NCI-H526 treated with DMSO at 0.1 percent for 48 hours (cell line): ENCODE measurements at regions not wholly inside any gene's neighbourhood (a gene's known extent, or its start where the extent isn't known, plus 50 kb on each side); places are given as distances from the start of the nearest gene placed in this dataset.

Experiments used
- DNase-seq: peaks from one replicate; lab custom pipeline; 2025; lab: John Stamatoyannopoulos, UW

DNA sequence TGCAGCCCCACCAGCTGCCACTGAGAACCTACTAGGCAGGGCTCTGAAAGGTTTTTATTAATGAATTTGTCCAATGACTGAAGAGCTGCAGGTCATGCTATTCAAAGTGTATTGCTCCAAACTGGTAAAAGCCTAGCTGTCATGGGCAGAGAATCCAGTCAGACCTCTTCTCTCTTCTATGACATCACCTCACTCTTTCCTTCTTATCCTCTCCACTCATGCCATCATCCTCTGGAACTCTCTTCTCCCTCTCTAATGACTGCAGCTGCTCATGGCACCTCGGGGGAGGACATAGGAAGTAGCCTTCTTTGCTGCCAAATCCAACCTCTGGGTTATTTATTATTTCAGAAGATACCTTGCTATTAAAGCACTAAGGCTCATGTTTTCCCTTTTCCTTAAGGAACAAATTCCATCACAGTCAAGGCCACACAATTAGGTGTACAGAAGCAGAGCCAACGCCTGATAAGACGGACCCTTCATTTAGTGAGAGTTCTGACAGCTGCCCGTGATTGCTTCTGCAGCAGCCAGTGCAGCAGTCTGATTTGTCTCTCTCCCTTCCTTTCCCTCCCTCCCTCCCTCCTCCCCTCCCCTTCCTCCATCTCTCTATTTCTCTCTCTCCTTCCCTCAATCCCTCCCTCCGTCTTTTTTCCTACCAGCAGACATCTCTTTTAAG, 87.0 kb upstream of the ONECUT1 start:
- DNase-seq = no peak

DNA sequence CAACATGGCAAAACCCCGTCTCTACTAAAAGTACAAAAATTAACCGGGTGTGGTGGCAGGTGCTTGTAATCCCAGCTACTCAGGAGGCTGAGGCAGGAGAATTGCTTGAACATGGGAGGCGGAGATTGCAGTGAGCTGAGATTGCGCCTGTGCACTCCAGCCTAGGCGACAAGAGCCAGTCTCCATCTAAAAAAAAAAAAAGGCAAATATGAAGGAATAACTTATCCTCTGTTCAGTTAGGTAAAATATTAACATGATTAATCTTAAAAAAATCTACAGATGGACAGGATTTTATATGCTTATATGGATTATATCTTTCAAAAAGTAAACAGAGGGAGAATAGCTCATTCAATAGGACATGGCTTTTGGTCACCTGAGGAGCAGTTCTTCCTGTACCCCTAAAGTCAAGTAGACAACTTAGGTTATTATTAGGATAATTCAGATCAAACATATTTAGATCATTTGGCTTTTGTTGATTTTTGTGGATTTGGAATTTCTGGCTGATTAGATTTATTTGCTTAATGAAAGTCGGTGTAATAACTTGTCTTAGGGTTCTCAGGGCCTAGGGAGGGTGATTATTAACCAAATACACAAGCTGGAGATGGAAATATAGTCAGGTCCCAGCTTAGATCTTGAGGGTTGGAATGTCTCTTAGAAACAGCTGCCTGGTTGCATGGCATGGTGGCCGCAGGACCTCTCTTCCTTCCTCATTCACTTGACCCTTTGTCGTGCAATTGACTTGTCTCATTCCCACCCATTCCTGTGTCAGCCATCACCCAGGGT, 82.1 kb upstream of the ONECUT1 start:
- no peak for DNase-seq

DNA sequence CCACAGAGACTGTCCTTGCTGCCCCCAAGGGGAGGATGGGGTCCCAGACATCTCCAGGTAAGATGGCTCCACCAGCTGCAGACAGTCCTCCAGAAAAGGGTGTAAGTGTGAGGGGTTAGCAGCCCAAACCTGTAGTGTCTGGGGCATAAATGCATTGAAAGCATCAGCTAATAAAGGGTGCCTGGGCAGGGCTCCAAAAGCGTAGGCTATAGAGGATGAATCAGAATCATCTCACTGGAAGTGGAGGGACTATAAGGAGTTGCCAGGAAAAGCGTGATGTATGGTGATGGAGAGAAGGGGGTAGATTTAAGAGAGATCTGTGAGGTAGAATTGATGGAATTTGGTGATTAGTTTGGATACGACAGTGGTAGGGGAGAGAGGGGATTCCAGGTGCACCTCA, 79.9 kb upstream of the ONECUT1 start:
- no peak for DNase-seq

DNA sequence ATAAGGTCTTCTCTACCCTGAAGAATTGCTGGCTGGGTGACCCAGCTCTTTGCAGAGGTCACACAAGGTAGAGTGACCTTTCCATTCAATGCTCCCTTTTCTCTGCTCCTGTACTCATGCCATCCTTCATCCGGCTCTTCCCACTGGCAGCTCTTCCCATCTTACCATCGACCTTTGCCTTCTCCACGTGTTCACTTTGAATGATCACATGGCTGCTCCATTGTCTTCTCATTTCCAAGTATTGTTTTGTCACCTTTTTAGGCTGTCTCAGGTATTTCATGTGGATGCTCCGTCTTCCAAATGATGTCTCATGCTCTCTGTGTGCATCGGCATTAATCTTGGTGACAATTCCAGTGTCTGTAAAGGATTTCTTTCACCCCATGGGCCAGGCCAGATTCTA, 76.6 kb upstream of the ONECUT1 start:
- DNase-seq = no peak

DNA sequence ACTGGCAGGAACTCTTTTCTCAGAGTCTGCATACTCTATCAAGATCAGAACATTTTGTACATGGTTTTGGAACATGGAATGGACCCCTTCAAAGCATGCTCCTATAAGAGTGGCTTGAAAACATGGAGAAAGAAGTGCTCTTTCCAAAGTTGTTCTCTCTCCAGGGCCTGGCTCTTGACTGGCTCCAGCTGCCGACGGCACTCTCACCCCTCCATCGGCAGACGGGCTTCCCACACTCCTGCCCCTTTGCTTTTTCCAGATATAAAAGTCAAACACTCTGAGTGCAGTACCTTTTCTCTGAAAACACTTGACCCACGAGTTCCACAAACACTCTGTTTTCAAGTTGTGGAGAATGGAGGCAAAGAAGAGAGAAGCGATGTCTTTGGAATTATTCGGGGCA, 72.5 kb upstream of the ONECUT1 start:
- no peak for DNase-seq

DNA sequence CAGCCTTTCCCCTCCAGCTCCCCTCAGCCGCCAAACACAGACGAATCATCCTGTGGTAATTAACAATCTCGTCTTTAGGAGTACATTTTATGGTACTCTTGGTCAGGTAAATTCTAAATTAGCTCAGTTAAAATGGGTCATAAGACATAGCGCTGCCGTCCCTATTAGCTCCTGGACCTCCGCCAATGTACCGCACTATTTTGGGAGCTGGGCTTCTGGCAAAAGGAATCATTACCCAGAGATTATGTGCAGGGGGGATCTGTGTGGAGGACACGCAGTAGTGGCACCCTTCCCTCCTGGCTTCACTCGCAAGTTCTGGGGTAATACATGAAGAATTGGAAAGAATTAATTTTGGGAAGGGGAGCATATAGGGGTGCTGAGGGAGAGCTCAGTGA, 68.6 kb upstream of the ONECUT1 start:
- DNase-seq = no peak

DNA sequence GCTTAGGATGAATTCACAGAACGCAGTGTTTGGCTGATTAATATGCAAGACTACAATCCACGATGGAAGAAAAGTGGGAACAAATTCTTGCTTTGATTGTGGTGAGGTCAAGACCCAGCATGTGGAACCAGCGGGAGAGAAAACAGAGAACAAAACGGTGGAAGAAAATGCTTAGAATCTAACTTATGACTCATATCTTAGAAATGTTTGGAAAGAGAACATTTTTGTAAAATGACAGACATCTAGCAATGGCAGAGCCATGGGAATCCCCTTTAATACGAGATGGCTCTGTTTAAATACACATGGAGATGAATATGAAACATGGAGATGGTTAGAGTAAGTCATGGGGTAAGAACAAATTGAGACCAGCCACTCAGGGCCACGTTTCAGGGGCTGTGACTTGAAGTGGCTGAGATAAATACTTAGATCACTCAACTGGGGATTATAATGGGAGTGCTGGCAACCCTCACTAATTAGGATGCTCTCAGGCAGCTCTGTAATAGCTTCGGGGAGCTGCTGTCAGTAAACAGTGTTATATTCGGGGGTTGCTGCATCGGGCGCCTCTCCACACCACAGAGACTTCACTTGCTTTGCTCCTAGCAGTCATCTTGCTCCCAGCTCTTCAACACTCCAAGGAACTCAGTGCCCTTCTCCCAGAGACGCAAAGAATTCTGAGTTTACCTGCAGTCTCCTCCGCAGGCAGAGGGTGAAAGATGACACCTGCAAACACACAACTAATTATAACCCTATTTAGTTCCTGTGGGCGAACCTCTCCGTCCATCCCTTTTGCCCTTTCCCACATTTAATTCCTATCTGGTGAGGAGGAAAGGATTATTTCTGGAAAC, 68.0 kb upstream of the ONECUT1 start:
- no peak for DNase-seq

DNA sequence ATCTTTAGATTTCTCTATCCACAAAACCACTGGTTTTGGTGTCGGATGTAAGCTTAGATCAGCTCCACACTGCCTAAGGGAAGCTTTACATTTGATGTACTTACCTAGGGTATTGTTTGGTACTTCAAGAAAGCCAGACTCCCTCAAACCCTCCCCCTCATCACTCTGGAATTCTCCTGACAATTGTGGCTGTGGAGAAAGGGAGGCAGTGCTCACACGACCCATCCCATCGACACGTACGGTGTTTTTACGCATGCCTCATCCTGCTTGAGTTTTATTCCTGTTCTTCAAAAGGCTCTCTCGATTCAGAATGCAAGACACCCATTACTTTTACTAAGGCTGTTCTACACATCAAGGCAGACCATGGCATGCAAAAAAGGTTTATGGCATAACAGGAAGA, 67.3 kb upstream of the ONECUT1 start:
- DNase-seq = no peak

DNA sequence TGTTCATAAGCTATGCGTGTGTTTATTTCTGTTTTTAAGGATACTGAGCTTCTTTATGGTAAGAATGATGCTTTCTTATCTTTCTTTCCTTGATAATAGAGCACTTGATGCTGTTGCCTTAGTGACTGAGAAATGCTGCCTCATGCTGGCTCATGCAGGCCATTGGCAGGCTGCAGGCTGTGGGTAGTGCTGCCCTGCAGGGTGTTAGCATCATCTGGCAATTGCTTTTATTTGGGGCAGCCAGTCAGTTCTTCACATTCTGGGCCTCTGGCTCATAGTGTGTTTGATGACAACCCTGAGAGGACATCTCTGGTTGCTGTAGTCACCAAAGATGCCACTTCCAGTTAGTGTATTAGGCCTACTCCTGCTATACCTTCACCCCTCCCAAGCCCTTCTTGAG, 66.2 kb upstream of the ONECUT1 start:
- no peak for DNase-seq

DNA sequence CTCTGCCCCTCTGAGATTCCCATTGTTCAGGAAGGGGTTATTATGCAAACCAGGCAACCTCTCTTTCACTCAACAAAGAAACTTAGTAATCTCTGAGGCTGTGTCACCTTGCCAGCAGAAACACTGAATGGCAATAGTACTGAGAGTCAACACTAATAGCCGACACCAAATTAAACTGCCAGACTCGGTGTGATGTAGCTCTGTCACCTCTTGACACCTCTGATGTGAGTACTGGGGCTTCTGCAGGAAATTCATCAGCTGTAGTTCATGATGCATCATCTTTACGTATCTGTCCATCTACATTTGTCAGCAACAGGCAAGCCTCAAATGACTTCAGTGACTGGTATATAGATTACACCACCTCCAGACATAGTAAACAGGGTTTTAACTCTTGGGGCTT, 65.0 kb upstream of the ONECUT1 start:
- DNase-seq = no peak

DNA sequence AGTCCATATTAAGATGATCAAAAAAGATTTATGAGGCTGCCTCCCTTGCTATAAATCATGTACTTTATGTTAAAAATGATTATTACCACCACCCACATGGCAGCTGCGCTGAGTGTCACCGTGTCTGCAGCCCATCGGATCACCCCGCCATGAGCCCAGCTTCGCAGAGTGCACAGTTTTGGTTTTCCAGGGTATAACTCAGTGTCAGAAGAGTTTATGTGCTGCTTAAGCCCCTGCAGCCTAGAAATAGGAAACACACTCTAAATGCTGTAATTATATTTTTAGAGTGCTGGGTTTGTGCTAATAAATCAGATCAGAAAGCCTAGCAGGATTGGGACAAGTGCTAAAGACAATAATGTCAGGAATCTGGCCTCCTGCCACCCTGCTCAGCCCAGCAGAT, 54.7 kb upstream of the ONECUT1 start:
- no peak for DNase-seq
